AG04450 (cell line): ENCODE measurements at regions not wholly inside any gene's neighbourhood (a gene's known extent, or its start where the extent isn't known, plus 50 kb on each side); places are given as distances from the start of the nearest gene placed in this dataset.
"Not testable (repeated sequence)": the region's sequence is repeated elsewhere in the genome, so short reads cannot be mapped to it uniquely, and the experiment has no call there.

ENCODE experiments used
- CTCF ChIA-PET: fragments of 300-600, 350-600 bp; formaldehyde crosslinking; extraction: SDS; loops from one replicate; lab custom pipeline; 2022; ENCODE audit warnings: antibody characterized with exemption, inconsistent platforms; lab: Charles Lee
- POLR2A ChIA-PET: fragments of 350-600 bp; formaldehyde crosslinking; extraction: SDS; loops from one replicate; lab custom pipeline; 2021; ENCODE audit warnings: antibody characterized with exemption, inconsistent platforms; lab: Yijun Ruan, JAX
- DNase-seq: peaks from one replicate; pipeline ENCODE4 v3.0.0-alpha.2; 2011; ENCODE audit warnings: low read depth, low spot score
- H3K27ac ChIP-seq: one replicate; pipeline ENCODE4 v1.5.1; 2012; ENCODE audit warnings: low read depth, low read length, control low read depth
- H3K27me3 ChIP-seq: one replicate; pipeline ENCODE4 v1.6.0; 2012; ENCODE audit warnings: low read length; ENCODE audit not compliant: control insufficient read depth, insufficient read depth
- H3K4me3 ChIP-seq: 2 replicates; pipeline ENCODE4 v1.5.1; 2011; ENCODE audit warnings: mild to moderate bottlenecking, low read depth, low read length, control low read depth
- H3K9me3 ChIP-seq: 2 replicates; pipeline ENCODE4 v1.5.1; 2012; ENCODE audit warnings: low read length; ENCODE audit not compliant: control insufficient read depth, insufficient read depth
- CTCF ChIP-seq: IDR thresholded peaks from 2 replicates; pipeline ENCODE4 v1.5.1; 2011; ENCODE audit warnings: low read depth, low read length, control low read depth, inconsistent platforms

- Histone ChIP-seq H3K4me3 (no peak overlapping the region), H3K27ac (no peak overlapping the region), H3K9me3 (no peaks in the 10 kb centered on the region), H3K27me3 (no peaks in the 10 kb centered on the region)
- ChIA-PET CTCF (interaction anchor here (0.7 to 6.8 kb wide), 24 partner anchors 9 to 411 kb away, joined by 3 to 170 read pairs (median 4); partner anchors contain the start of genes CCDC85A and EFEMP1), POLR2A (interaction anchor here (1.2 kb wide), 1 partner anchor 128 kb away, joined by 4 read pairs; no protein-coding TSS in a partner anchor)
- no peak for TF ChIP-seq CTCF
- no peak for DNase-seq
Observed at GRCh38 chr2:55772109-55772980, 78.7 kb upstream of the PNPT1 start.

- CTCF ChIA-PET: interaction anchor here (0.6 to 6.8 kb wide), 32 partner anchors 10 to 412 kb away, joined by 3 to 170 read pairs (median 4); partner anchors contain the start of genes CCDC85A and EFEMP1
- DNase-seq: no peak
- TF ChIP-seq CTCF: peak; percentile 77
- no peaks in the 10 kb centered on the region for H3K27me3 ChIP-seq
- H3K27ac ChIP-seq: no peak overlapping the region
- POLR2A ChIA-PET: interaction anchor here (1.2 kb wide), 1 partner anchor 128 kb away, joined by 4 read pairs; no protein-coding TSS in a partner anchor
- H3K9me3 ChIP-seq: no peaks in the 10 kb centered on the region
- H3K4me3 ChIP-seq: no peak overlapping the region
Observed at GRCh38 chr2:55771612-55772011, 78.0 kb upstream of the PNPT1 start.

GRCh38 chr2:55768991-55769390, 75.3 kb upstream of the PNPT1 start:
- no peaks in the 10 kb centered on the region for H3K9me3 ChIP-seq
- H3K4me3 ChIP-seq: no peak overlapping the region
- TF ChIP-seq CTCF: no peak
- no peaks in the 10 kb centered on the region for H3K27me3 ChIP-seq
- CTCF ChIA-PET: interaction anchor here (1.5 to 6.8 kb wide), 3 partner anchors 50 to 193 kb away, joined by 3 to 170 read pairs (median 46); partner anchors contain the start of gene EFEMP1
- POLR2A ChIA-PET: no interaction called here
- no peak overlapping the region for H3K27ac ChIP-seq
- DNase-seq: no peak

- H3K9me3 ChIP-seq: no peaks in the 10 kb centered on the region
- TF ChIP-seq CTCF: no peak
- no peak overlapping the region for H3K4me3 ChIP-seq
- H3K27me3 ChIP-seq: no peaks in the 10 kb centered on the region
- CTCF ChIA-PET: interaction anchor here (0.5 to 6.8 kb wide), 5 partner anchors 49 to 516 kb away, joined by 3 to 170 read pairs (median 4); no protein-coding TSS in a partner anchor
- POLR2A ChIA-PET: no interaction called here
- no peak for DNase-seq
- H3K27ac ChIP-seq: no peak overlapping the region
Observed at GRCh38 chr2:55766947-55767346, 73.3 kb upstream of the PNPT1 start.

- CTCF ChIA-PET, H3K27me3 ChIP-seq, DNase-seq, H3K4me3 ChIP-seq, H3K27ac ChIP-seq, POLR2A ChIA-PET, H3K9me3 ChIP-seq: not testable (repeated sequence)
Observed at GRCh38 chr2:55765708-55766107, 72.1 kb upstream of the PNPT1 start.
